ENCODE measurements at regions not wholly inside any gene's neighbourhood (a gene's known extent, or its start where the extent isn't known, plus 50 kb on each side); places are given as distances from the start of the nearest gene placed in this dataset.
"Not testable (repeated sequence)": the region's sequence is repeated elsewhere in the genome, so short reads cannot be mapped to it uniquely, and the experiment has no call there.

DNA sequence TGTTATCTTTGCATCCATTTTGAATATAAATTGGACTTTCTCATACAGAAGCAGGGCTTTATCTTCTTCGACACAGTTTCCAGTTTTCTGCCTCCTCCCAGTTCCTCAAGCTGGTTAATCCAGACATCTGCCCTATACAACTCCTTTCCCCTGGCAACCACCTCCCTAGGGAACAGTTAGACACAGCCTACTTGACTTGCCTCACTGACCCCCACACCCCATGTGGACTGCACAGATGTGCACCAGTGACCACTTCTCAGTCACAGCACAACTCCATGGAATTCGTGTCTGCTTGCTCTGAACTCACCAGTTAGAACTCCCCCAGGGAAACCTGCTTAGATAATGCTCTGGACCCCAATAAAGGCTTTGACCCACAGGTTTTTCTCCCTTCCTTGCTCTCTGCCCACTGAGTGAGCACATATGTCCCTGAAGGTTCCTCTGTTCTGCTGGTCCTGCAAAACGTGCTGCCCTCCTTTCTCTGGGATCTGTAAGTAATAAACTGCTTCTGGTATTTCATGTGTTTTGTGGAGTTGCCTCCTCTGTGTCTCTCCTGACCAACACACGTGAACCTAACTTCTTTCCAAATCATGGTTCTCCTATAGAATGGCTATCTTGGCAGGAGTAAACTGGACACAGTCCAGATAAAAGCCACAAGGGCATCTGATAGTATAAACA is 351.2 kb downstream of the CD83 start:
- TF ChIP-seq ZNF274 (IDR thresholded peaks at IDR 0.05; ENCODE audit: low read depth, low read length), result no peak
- H3K4me3 ChIP-seq (ENCODE audit: low read length), result no peak overlapping the region

DNA sequence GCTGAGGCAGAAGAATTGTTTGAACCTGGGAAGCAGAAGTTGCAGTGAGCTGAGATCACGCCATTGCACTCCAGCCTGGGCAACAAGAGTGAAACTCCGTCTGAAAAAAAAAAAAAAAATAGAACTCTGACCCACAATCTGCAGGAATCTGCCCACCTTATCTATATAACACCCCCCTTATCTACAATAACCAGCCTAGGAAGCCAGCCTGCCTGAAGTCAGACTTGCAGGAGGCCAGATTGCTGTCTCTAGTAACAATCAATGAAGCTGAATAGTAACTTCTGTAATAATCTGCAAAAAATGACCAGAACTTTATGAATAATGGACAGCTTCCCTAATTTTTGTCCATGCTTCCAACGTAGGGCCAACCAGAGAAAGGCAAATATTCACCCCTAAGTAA is 352.5 kb downstream of the CD83 start:
- H3K4me3 ChIP-seq (ENCODE audit: low read length), result no peak overlapping the region
- TF ChIP-seq ZNF274 (IDR thresholded peaks at IDR 0.05; ENCODE audit: low read depth, low read length), result no peak

DNA sequence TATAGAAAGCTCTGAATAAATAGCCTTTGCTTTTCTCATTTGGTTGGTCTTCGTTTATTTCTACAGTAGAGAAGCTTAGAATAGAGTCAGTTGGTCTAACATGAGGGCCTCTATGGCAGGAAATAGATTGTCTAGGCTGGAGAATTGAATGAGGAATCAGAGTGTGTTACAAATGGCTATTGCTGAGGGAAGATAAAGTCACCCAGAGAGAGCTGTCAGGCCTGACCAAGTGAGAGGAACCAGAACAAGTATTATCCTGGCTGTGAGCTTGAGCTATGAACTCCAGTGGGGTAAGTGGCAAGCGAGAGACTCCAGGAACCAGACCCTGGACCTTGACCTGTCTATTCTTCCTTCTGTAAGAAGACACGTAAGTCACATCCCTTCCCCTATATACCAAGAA is 353.1 kb downstream of the CD83 start:
- H3K4me3 ChIP-seq (ENCODE audit: low read length), result no peak overlapping the region
- no peak for TF ChIP-seq ZNF274 (IDR thresholded peaks at IDR 0.05; ENCODE audit: low read depth, low read length)

DNA sequence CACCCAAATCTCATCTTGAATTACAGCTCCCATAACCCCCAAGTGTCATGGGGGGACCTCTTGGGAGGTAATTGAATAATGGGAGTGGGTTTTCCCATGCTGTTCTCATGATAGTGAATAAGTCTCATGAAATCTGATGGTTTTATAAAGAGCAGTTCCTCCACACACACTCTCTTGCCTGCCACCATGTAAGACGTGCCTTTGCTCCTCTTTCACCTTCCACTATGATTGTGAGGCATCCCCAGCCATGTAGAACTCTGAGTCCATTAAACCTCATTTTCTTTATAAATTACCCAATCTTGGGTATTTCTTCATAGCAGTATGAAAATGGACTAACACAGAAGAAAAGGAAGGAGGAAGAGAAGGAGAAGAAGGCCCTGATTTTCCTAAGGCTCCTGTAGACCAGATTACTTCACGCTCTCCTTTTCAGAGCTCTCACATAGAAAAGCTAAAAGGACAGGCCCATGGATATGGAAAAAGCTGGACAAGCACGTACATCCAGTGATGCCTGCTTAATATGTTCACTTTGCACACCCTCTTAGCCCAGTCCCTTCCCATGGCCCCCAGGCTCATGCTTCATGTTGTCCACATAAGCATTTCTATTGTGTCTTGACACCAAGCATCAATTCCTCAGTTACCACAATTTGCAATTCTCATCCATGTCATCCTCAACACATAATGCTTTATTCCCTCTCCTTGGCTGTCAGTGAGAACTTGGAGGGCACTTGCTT is 354.8 kb downstream of the CD83 start:
- no peak overlapping the region for H3K4me3 ChIP-seq (ENCODE audit: low read length)
- TF ChIP-seq ZNF274 (IDR thresholded peaks at IDR 0.05; ENCODE audit: low read depth, low read length), result no peak

DNA sequence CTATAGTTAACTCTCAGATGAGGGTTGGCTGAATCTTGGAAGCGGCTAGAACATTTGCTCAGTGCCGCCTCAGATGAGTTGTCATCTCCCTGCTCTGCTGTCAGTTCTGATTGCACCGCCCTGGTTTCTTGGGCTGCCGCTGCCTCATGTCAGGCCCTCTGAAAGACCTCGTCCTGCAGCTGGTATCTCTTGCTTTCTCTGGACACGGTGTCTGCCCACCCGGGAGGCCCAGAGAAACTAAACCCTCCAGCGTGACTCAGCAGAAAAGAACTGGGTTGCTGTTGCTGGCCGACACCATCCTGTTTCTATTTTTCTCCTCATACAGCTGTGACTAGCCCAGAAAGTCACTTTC is 355.4 kb downstream of the CD83 start:
- no peak overlapping the region for H3K4me3 ChIP-seq (ENCODE audit: low read length)
- no peak for TF ChIP-seq ZNF274 (IDR thresholded peaks at IDR 0.05; ENCODE audit: low read depth, low read length)

DNA sequence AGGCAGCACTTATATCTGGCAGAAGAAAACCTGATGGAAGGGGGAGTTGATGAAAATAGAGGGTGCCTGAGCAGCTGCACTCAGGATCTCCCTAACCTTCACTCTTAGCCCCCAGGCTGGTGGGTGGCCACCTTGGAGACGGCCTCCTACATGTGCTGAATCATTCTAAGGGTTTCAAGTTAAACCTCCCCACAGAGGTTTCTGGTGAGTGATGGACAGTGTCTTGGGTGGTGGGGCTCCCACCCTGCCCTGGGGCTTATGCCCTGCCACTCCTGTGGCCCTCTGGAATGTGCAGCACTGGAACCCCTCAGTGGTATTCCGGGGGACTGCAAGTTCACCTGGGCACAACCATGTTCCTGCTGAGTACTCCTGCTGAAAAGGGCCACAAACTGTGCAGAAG is 357.2 kb downstream of the CD83 start:
- no peak for TF ChIP-seq ZNF274 (IDR thresholded peaks at IDR 0.05; ENCODE audit: low read depth, low read length)
- no peak overlapping the region for H3K4me3 ChIP-seq (ENCODE audit: low read length)

DNA sequence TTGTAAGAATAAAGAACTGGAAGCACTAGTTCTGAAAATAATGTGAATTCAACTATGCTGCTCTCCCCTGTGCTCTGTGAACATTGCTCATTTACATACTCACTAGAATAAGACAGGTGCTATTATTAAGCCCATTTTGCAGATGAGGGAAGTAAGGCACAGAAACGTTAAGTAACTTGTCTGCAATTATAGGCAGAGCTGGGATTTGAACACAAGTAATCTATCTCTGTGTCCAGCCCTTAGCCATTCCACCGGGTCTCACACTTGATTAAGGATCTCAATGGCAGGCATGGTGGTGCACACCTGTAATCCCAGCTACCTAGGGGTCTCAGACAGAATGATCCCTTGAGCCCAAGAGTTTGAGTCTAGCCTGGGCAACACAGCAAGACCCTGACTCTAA is 357.7 kb downstream of the CD83 start:
- H3K4me3 ChIP-seq (ENCODE audit: low read length), result no peak overlapping the region

DNA sequence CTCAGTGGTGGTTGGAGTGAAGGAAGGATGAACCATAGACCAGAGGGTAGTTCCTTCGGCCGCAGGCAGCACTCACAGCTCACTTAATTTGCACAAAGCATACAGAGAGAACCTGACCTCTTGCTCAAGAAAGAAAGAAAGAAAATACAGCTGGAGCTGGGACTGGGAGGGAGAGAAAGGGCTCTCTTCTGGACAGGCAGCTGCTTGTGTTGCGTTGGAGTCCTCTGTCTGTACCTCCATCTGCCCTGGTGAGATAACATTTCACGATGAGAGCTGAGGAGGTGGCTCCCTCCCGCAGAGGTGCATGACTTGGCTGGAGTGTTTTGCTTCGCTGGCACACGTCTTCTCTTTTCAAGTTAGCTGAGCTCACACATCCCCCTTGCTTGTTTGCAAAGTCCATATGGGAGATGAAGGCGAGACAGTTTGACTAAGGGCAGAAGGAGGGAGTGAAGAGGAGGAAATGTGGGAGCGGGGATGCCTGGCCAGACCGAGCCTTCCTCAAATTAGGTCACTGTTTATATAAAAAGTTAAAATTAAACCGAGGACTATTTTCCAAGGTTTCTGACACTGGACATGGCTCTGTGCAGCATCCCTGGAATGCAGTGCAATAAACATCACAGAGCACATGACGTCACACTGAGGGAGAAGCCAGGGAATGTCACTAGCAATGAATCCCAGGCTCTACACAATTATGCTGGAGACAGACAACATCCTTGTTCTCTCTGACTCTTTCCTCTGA is 359.4 kb downstream of the CD83 start:
- TF ChIP-seq ZNF274 (IDR thresholded peaks at IDR 0.05; ENCODE audit: low read depth, low read length), result no peak
- no peak overlapping the region for H3K4me3 ChIP-seq (ENCODE audit: low read length)

More for the DNA sequence above, 357.7 kb downstream of the CD83 start:
- TF ChIP-seq ZNF274 (IDR thresholded peaks at IDR 0.05; ENCODE audit: low read depth, low read length), result no peak

DNA sequence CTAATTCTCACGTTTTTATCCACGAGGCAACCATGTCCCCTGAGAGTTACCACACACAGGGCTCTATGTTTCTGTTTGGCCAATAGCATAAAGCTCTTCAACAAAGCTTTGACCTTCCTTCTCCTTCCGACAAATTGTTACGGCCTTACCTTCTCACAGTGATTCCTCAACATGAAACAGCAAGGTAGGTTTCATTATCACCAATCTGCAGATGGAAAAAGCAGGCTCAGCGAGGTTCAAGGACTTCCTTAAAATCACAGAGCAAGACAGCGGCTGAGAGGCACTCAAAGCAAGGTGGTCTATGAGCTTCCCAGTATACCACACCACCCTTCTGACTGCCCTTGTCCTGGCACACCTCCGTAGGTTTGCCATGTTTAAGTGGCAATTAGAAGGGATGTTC is 360.0 kb downstream of the CD83 start:
- no peak for TF ChIP-seq ZNF274 (IDR thresholded peaks at IDR 0.05; ENCODE audit: low read depth, low read length)
- no peak overlapping the region for H3K4me3 ChIP-seq (ENCODE audit: low read length)

DNA sequence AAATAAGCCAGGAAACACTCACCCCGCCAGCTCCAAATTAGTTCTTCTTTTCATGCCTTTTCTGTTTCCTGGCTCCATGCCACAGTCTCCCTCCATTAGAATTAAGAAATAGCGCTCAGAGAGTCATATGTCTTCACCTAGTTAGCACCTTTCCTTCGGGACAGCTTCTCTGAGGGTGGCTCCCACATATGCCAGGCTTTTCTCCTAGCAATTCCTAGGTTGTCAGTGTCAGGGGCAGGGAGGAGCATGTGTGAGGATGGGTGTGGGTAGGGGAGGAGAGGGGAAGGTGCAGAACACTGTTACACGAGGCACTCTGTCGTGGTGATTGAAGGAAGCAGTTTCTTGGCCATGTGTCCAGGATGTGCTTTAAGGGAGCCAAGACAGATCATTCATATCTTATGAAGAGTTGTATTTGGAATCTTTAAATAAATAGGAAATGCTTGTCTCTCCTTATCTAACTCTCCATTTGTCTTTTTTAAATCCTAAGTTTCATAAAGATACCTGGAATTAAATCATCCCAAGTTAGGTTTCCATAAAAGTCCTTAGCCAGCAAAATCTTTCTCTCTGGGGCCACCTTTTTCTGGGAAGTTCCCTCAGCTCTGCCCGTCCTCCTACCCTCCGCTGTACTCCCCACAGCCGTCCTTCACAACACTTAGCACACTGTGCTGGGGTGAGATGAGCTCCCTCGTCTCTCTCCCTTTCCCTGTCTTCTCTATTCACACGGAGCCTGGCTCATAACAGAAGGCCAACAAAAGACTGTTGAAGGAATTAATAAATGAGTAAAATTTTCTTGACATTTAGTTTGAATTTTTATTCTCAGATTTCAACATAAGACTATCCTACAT is 361.0 kb downstream of the CD83 start:
- TF ChIP-seq ZNF274 (IDR thresholded peaks at IDR 0.05; ENCODE audit: low read depth, low read length), result no peak
- H3K4me3 ChIP-seq (ENCODE audit: low read length), result no peak overlapping the region

DNA sequence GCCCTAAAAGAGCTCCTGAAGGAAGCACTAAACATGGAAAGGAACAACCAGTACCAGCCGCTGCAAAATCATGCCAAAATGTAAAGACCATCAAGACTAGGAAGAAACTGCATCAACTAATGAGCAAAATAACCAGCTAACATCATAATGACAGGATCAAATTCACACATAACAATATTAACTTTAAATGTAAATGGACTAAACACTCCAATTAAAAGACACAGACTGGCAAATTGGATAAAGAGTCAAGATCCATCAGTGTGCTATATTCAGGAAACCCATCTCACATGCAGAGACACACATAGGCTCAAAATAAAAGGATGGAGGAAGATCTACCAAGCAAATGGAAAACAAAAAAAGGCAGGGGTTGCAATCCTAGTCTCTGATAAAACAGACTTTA is 364.4 kb downstream of the CD83 start:
- not testable (repeated sequence) for H3K4me3 ChIP-seq (ENCODE audit: low read length)

DNA sequence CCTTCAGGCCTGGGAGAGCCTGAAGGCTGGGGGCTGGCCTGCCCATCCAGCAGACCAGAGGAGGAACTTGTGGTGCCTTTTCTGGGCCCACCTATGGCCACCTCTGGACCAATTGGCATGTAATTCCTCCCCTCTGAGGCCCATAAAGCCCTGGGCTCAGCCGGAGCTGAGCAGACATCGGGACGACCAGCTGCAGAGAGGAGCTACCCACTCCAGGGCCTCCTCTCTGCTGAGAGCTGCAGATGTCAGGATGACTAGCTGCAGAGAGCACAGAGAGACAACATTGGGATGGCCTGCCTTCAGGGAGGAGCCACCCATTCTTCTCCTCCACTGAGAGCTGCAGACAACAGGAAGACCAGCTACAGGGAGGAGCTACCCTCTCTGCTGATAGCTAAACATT is 370.1 kb downstream of the CD83 start:
- H3K4me3 ChIP-seq (ENCODE audit: low read length), result no peak overlapping the region
- TF ChIP-seq ZNF274 (IDR thresholded peaks at IDR 0.05; ENCODE audit: low read depth, low read length), result no peak

DNA sequence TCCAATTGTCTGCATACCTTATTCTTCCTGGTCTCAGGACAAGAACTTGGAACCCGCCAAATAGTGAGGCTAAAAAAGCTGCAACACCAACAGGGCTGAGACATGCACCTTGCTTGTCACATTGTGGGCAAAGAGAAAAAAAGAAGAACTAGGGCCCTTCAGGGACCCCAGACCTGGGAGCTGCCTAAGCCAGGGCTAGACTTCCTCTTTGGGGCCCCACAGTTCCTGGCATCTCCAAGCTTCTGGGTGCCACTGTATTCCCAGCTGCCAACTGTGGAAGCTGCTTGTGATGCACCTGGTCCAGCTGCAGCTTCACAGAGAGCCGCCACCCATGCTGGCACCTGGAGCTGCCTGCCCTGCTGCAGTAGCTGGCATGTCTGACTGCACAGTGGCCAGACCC is 370.6 kb downstream of the CD83 start:
- no peak for TF ChIP-seq ZNF274 (IDR thresholded peaks at IDR 0.05; ENCODE audit: low read depth, low read length)
- no peak overlapping the region for H3K4me3 ChIP-seq (ENCODE audit: low read length)

DNA sequence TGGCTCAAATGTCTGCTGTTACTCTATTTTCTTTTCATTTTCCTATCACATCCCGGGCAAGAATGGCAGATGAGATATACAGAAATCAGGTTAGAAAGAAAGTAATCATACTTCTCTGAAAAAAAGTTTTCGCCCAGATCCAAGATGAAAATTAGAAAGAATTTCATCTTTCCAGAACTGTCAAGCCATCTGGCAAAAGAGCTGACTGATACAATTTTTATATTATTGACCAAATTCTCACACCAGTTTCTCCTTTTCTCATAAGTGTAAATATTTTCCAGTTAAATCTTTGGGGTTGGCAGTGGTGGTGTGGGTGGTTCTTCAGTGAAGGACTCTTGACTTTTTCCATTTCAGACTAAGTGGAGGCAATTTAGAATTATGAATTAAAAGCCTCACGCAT is 371.9 kb downstream of the CD83 start:
- TF ChIP-seq ZNF274 (IDR thresholded peaks at IDR 0.05; ENCODE audit: low read depth, low read length), result no peak
- no peak overlapping the region for H3K4me3 ChIP-seq (ENCODE audit: low read length)

All from GM08714 (cell line).